HepG2 (cell line): ENCODE measurements at regions not wholly inside any gene's neighbourhood (a gene's known extent, or its start where the extent isn't known, plus 50 kb on each side); places are given as distances from the start of the nearest gene placed in this dataset.

Experiments used
- POLR2AphosphoS5 ChIP-seq: IDR thresholded peaks from 2 replicates; pipeline ENCODE4 v1.6.1; 2012; ENCODE audit warnings: low read depth, low read length
- ZNF451 ChIP-seq: sonication (generic); formaldehyde crosslinking; IDR thresholded peaks from 2 replicates; pipeline ENCODE4 v1.5.0; 2020; ENCODE audit warnings: mild to moderate bottlenecking, missing genetic modification reagents
- ZUFSP ChIP-seq: sonication (generic); formaldehyde crosslinking; IDR thresholded peaks from 2 replicates; pipeline ENCODE4 v1.9.0; 2021; ENCODE audit warnings: missing genetic modification reagents, mild to moderate bottlenecking, borderline replicate concordance

- TF ChIP-seq ZUFSP (CRISPR knock-in tag) (no peak), ZNF451 (CRISPR knock-in tag) (no peak), POLR2AphosphoS5 (no peak)
Measured at GRCh38 chr5:104170926-104171325, 608.3 kb upstream of the NUDT12 start.
